CD1c-positive myeloid dendritic cell (primary cell): ENCODE measurements at regions not wholly inside any gene's neighbourhood (a gene's known extent, or its start where the extent isn't known, plus 50 kb on each side); places are given as distances from the start of the nearest gene placed in this dataset.
"Not testable (repeated sequence)": the region's sequence is repeated elsewhere in the genome, so short reads cannot be mapped to it uniquely, and the experiment has no call there.

Source experiments
- DNase-seq: peaks from one replicate; pipeline ENCODE4 v3.0.0-alpha.2; 2016; ENCODE audit errors: extremely low spot score

- DNase-seq: no peak
Observed at GRCh38 chr2:147420517-147420916, 424.3 kb upstream of the ACVR2A start.

GRCh38 chr2:147416099-147416498, 428.7 kb upstream of the ACVR2A start:
- no peak for DNase-seq

- DNase-seq: not testable (repeated sequence)
Observed at GRCh38 chr2:147414656-147415055, 430.2 kb upstream of the ACVR2A start.

GRCh38 chr2:147408357-147408756, 436.5 kb upstream of the ACVR2A start:
- DNase-seq: no peak

- DNase-seq: no peak
Observed at GRCh38 chr2:147405651-147406050, 439.2 kb upstream of the ACVR2A start.

GRCh38 chr2:147398996-147399395, 445.8 kb upstream of the ACVR2A start:
- no peak for DNase-seq

GRCh38 chr2:147398301-147398700, 446.5 kb upstream of the ACVR2A start:
- DNase-seq: no peak

- DNase-seq: no peak
Observed at GRCh38 chr2:147396890-147397289, 447.9 kb upstream of the ACVR2A start.

- DNase-seq: no peak
Observed at GRCh38 chr2:147394179-147394790, 450.5 kb upstream of the ACVR2A start.

- no peak for DNase-seq
Observed at GRCh38 chr2:147392180-147392579, 452.6 kb upstream of the ACVR2A start.

- DNase-seq: no peak
Observed at GRCh38 chr2:147390475-147390874, 454.4 kb upstream of the ACVR2A start.

- DNase-seq: no peak
Observed at GRCh38 chr2:147389218-147389617, 455.6 kb upstream of the ACVR2A start.

- no peak for DNase-seq
Observed at GRCh38 chr2:147388217-147388616, 456.6 kb upstream of the ACVR2A start.

GRCh38 chr2:147386284-147386683, 458.5 kb upstream of the ACVR2A start:
- no peak for DNase-seq

GRCh38 chr2:147385600-147385999, 459.2 kb upstream of the ACVR2A start:
- no peak for DNase-seq

- no peak for DNase-seq
Observed at GRCh38 chr2:147384659-147385058, 460.2 kb upstream of the ACVR2A start.

GRCh38 chr2:147382322-147382948, 462.4 kb upstream of the ACVR2A start:
- no peak for DNase-seq

GRCh38 chr2:147378403-147378802, 466.4 kb upstream of the ACVR2A start:
- DNase-seq: no peak

- no peak for DNase-seq
Observed at GRCh38 chr2:147375073-147375472, 469.8 kb upstream of the ACVR2A start.

- no peak for DNase-seq
Observed at GRCh38 chr2:147374423-147374811, 470.4 kb upstream of the ACVR2A start.

GRCh38 chr2:147373800-147374422, 470.9 kb upstream of the ACVR2A start:
- DNase-seq: no peak

GRCh38 chr2:147368306-147368705, 476.5 kb upstream of the ACVR2A start:
- no peak for DNase-seq

- no peak for DNase-seq
Observed at GRCh38 chr2:147366279-147366678, 478.6 kb upstream of the ACVR2A start.
